ENCODE measurements at regions not wholly inside any gene's neighbourhood (a gene's known extent, or its start where the extent isn't known, plus 50 kb on each side); places are given as distances from the start of the nearest gene placed in this dataset.

DNA sequence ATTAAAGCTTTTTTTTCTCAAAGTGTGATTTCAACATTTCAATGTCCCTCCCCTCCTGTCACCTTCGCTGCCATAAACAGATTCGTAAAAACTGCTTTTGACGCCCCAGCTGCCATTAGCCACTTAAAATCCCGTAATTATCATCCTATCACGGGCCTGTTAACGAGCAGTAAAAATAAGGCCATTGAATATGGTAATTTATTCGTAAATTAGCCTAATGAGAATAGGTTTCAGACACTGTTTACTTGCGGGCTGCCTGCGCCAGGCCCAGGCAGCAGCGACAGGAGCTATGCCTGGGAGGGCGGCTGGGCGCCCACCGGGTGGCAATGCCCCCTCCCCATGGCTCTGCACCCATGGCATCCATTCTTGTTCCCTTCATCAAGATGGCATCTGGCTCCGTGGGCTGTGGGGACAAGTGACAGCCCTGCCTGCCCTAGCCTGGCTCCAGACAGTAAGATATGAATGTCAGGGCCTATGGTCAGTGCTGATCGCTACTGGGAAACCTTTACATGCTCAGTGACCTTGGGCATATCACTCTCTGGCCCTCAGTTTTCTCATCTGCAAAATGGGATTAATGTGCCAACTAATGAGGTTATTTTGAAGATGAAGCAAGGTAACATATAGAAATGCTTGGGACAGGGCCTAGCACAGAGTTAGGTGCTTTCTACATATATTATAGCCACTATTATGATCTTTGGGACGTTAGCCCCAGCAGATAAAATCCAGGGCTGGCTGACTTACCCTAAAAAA lies 500.8 kb downstream of the MN1 start:
- Histone ChIP-seq H3K4me3 (ENCODE audit: low read depth, low read length) (no peak overlapping the region), H3K79me2 (ENCODE audit: control insufficient read depth, insufficient read depth, low read length, unreplicated experiment) (no peaks in the 10 kb centered on the region), H3K27ac (ENCODE audit: low read depth, low read length) (no peak overlapping the region), H3K27me3 (ENCODE audit: insufficient read depth, low read length) (no peaks in the 10 kb centered on the region), H3K36me3 (ENCODE audit: insufficient read depth, low read length) (no peaks in the 10 kb centered on the region), H2AFZ (ENCODE audit: low read length, unreplicated experiment) (no peak overlapping the region), H3K4me1 (ENCODE audit: control insufficient read depth, insufficient read depth, low read length, unreplicated experiment) (peaks cover 23% of the 10 kb centered on the region)

DNA sequence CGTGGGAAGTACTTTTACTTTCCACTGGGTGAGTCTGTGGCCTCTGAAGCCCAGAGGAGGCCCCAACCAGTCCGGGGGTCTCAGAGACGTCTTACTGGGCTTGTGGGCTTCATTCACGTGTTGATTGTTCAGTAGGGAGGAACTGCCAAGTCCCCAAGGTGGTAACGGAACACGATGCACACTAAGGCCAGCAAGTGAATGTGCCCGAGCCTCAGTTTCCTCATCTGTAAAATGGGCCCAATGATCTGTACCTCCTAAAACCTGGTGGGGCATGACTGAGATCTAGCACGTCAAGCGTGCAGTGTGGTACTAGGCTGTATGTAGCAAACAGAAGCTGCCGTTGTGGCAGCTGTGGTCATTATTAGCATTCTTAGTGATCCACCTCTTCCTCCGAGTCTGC lies 499.1 kb downstream of the MN1 start:
- Histone ChIP-seq H3K36me3 (ENCODE audit: insufficient read depth, low read length) (no peaks in the 10 kb centered on the region), H3K79me2 (ENCODE audit: control insufficient read depth, insufficient read depth, low read length, unreplicated experiment) (no peaks in the 10 kb centered on the region), H2AFZ (ENCODE audit: low read length, unreplicated experiment) (no peak overlapping the region), H3K27ac (ENCODE audit: low read depth, low read length) (no peak overlapping the region), H3K4me1 (ENCODE audit: control insufficient read depth, insufficient read depth, low read length, unreplicated experiment) (peaks cover 20% of the 10 kb centered on the region), H3K4me3 (ENCODE audit: low read depth, low read length) (no peak overlapping the region), H3K27me3 (ENCODE audit: insufficient read depth, low read length) (no peaks in the 10 kb centered on the region)

DNA sequence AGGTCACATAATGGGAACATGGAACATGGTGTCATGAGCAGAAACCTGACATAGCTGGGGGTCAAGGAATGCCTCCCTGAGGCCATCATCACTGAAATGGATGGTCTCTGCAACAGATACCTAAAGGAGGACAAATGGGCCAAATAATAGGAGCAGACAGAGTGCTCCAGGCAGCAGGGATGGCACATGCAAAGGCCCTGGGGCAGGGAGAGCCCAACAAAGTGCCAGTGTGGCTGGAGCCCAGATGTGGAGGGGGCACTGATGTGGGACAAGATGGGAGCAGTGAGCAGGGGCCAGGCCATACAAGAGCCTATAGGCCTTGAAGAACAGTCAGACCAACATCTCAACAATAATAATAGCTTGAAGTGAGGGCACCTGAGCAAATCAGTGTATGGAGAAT lies 497.8 kb downstream of the MN1 start:
- no peak overlapping the region for H2AFZ ChIP-seq (ENCODE audit: low read length, unreplicated experiment)
- no peaks in the 10 kb centered on the region for H3K36me3 ChIP-seq (ENCODE audit: insufficient read depth, low read length)
- peaks cover 8% of the 10 kb centered on the region for H3K4me1 ChIP-seq (ENCODE audit: control insufficient read depth, insufficient read depth, low read length, unreplicated experiment)
- H3K27me3 ChIP-seq (ENCODE audit: insufficient read depth, low read length) = no peaks in the 10 kb centered on the region
- H3K27ac ChIP-seq (ENCODE audit: low read depth, low read length) = no peak overlapping the region
- no peak overlapping the region for H3K4me3 ChIP-seq (ENCODE audit: low read depth, low read length)
- no peaks in the 10 kb centered on the region for H3K79me2 ChIP-seq (ENCODE audit: control insufficient read depth, insufficient read depth, low read length, unreplicated experiment)

DNA sequence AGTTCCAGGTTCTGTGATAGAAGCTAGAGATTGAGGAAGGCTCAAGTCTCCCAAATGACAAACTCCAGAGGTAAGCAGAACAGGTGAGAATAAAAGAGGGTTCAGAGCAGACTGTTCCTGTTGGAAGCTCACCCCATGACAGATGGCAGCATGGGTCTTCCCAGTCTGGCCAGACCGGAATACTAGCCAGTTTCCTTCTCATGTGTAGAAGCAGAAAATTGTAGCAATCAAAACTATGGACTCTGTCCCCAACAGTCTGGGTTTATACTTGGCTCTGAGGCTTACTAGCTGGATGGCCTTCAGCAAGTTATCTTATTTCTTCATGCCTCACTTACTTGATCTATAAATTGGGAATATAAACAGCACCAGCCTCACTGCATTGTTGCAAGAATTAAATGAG lies 494.8 kb downstream of the MN1 start:
- no peaks in the 10 kb centered on the region for H3K79me2 ChIP-seq (ENCODE audit: control insufficient read depth, insufficient read depth, low read length, unreplicated experiment)
- no peaks in the 10 kb centered on the region for H3K27me3 ChIP-seq (ENCODE audit: insufficient read depth, low read length)
- no peaks in the 10 kb centered on the region for H3K36me3 ChIP-seq (ENCODE audit: insufficient read depth, low read length)
- no peak overlapping the region for H3K27ac ChIP-seq (ENCODE audit: low read depth, low read length)
- no peak overlapping the region for H2AFZ ChIP-seq (ENCODE audit: low read length, unreplicated experiment)
- H3K4me1 ChIP-seq (ENCODE audit: control insufficient read depth, insufficient read depth, low read length, unreplicated experiment) = no peaks in the 10 kb centered on the region
- no peak overlapping the region for H3K4me3 ChIP-seq (ENCODE audit: low read depth, low read length)

DNA sequence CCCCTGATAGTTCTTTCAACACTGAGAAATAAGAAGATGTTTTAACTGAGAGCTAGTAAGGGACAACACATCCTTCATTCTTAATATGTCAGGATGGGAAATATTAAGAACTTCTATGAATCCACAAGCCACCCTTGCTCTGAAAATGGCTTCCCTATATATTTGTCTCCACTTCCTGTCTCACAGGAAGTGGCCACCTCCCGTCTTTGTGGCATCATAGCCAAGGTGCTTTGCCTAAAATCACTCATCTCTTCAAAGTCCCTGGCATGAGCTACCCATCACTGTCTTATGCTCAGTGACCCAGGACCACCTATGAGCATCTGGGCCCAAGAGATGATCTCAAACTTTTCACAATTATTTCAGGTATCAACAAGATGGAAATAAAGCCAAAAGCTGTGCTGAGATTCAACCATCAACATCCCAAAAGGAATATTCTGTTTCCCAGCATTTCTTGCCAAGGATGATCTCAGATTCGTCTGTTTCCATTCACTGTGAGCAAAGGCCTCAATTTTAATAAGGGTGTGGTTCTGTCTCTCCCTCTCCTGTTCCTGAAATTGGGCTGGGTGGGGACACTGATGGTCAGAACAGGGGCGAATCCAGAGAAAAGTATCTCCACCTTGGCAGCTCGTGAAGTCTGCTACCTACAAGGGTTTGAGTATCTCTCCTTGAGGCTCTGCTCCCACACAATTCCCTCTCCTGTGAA lies 493.9 kb downstream of the MN1 start:
- Histone ChIP-seq H3K4me1 (ENCODE audit: control insufficient read depth, insufficient read depth, low read length, unreplicated experiment) (no peaks in the 10 kb centered on the region), H3K4me3 (ENCODE audit: low read depth, low read length) (no peak overlapping the region), H2AFZ (ENCODE audit: low read length, unreplicated experiment) (no peak overlapping the region), H3K27me3 (ENCODE audit: insufficient read depth, low read length) (no peaks in the 10 kb centered on the region), H3K36me3 (ENCODE audit: insufficient read depth, low read length) (no peaks in the 10 kb centered on the region), H3K79me2 (ENCODE audit: control insufficient read depth, insufficient read depth, low read length, unreplicated experiment) (no peaks in the 10 kb centered on the region), H3K27ac (ENCODE audit: low read depth, low read length) (no peak overlapping the region)

DNA sequence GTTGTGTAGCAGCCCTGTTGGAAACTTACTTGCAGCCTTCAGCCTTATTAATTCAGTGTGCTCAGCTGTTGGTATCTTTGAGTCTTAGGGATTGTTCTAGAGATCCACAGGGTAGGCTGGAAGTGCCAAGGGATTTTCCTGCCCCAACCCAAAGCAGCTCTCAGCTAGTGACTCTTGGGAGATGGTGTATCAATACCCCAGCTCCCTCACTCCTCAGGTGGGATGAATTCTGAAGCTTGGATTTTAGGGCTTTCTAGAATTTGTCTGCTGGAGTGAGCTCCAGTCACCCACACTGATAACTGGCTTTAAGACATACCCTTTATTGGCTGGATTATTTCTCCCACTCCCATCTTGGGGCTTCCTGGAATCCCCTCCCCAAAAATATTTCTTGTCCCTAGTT lies 493.0 kb downstream of the MN1 start:
- Histone ChIP-seq H3K4me3 (ENCODE audit: low read depth, low read length) (no peak overlapping the region), H3K36me3 (ENCODE audit: insufficient read depth, low read length) (no peaks in the 10 kb centered on the region), H3K27me3 (ENCODE audit: insufficient read depth, low read length) (no peaks in the 10 kb centered on the region), H3K79me2 (ENCODE audit: control insufficient read depth, insufficient read depth, low read length, unreplicated experiment) (no peaks in the 10 kb centered on the region), H2AFZ (ENCODE audit: low read length, unreplicated experiment) (no peak overlapping the region), H3K27ac (ENCODE audit: low read depth, low read length) (no peak overlapping the region), H3K4me1 (ENCODE audit: control insufficient read depth, insufficient read depth, low read length, unreplicated experiment) (no peaks in the 10 kb centered on the region)

DNA sequence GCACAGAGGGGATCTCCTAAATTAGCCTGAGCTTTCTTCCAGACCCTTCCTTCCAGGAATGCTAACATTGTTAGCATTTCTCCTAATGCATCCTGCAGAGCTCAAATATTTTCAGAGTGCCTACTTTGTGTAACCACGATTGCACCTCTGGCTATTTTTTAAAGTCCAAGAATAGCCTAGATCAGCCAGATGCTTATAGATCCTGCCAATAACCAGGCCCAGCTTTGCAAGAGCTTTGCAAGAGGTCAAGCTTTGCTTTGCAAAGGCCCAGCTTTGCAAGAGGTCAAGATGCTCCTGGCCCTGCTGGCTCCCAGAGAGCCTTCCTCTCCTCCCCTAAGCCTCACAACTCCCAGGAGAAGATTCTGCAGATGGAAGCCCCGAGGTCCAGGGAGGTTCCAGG lies 491.9 kb downstream of the MN1 start:
- Histone ChIP-seq H3K79me2 (ENCODE audit: control insufficient read depth, insufficient read depth, low read length, unreplicated experiment) (no peaks in the 10 kb centered on the region), H2AFZ (ENCODE audit: low read length, unreplicated experiment) (no peak overlapping the region), H3K4me1 (ENCODE audit: control insufficient read depth, insufficient read depth, low read length, unreplicated experiment) (no peaks in the 10 kb centered on the region), H3K27me3 (ENCODE audit: insufficient read depth, low read length) (no peaks in the 10 kb centered on the region), H3K27ac (ENCODE audit: low read depth, low read length) (no peak overlapping the region), H3K36me3 (ENCODE audit: insufficient read depth, low read length) (no peaks in the 10 kb centered on the region), H3K4me3 (ENCODE audit: low read depth, low read length) (no peak overlapping the region)

DNA sequence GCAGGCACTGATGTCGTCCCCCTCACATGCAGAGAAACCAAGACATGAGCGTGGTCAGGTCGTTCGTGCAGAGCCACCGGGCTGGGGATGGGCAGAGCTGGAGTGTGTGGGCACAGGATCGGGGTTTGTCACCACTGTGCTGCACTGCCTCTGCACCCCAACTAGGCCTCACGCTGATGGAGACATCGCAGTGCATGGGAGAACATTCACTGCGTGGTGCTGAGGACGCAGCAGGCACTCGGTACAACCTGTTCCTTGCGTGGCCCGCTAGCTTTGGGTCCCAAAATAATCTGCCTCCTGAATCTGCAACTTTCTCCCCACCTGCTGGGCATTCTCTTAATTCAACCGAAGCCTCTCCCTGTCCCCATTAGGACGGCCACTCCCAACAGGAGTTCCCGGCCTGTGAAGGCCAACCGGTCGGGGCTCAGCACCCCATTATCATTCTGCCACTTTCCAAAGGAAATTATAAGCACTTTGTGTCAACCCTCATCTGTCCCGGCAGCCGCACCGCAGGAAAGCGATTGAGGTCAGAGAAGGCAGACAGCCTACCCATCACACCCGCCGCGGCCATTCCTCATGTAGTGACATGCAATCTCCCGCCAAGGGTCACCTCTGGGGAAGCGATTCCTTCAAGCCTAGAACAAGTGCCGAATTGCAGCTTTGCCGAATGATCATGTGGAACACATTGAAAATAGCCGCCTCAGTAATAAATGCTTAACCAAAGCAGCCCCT lies 490.4 kb downstream of the MN1 start:
- H2AFZ ChIP-seq (ENCODE audit: low read length, unreplicated experiment) = no peak overlapping the region

DNA sequence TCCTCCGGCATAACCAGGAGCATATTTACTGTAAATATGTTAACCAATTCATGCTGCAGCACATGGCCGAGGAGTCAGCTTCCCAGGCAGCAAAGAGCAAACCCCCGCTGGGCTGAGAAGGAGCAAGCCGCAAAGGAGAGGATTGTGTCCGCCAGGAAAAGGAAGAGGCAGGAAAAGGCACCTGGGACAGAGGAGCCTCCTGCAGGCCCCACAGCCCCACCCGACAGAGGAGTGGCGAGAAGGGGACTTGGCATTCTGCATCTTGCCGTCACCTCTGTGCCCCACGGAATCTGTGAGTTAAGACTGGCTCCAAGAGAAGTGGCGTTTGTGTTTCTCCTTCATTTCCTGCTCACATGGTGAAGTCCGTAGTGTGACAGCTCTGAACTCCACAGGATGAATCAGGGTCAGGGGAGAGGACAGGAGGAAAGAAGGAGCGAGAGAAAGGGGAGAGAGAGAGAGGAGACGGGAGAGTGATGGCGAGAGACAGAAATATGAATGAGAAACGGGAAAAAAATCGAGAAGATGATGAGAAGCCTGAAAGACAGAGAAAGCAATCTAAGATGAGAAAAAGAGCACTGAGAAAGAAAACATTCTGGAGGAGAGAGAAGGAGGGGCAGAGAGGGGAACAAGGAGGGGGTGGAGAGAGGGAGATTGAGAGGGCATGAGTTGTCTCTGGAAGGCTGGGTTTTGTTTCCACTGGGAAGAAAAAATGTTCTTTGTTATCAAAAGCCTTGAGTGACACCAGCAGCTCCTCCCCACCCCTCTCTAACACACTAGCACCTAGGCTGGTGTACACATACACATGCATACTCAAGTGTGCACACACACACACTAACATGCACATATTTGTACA lies 489.6 kb downstream of the MN1 start:
- H3K4me3 ChIP-seq (ENCODE audit: low read depth, low read length) = no peak overlapping the region
- no peak overlapping the region for H2AFZ ChIP-seq (ENCODE audit: low read length, unreplicated experiment)
- H3K4me1 ChIP-seq (ENCODE audit: control insufficient read depth, insufficient read depth, low read length, unreplicated experiment) = no peaks in the 10 kb centered on the region
- no peaks in the 10 kb centered on the region for H3K27me3 ChIP-seq (ENCODE audit: insufficient read depth, low read length)
- H3K36me3 ChIP-seq (ENCODE audit: insufficient read depth, low read length) = no peaks in the 10 kb centered on the region
- no peak overlapping the region for H3K27ac ChIP-seq (ENCODE audit: low read depth, low read length)
- H3K79me2 ChIP-seq (ENCODE audit: control insufficient read depth, insufficient read depth, low read length, unreplicated experiment) = no peaks in the 10 kb centered on the region

More for the DNA sequence above, 490.4 kb downstream of the MN1 start:
- H3K36me3 ChIP-seq (ENCODE audit: insufficient read depth, low read length) = no peaks in the 10 kb centered on the region
- no peaks in the 10 kb centered on the region for H3K27me3 ChIP-seq (ENCODE audit: insufficient read depth, low read length)
- no peaks in the 10 kb centered on the region for H3K4me1 ChIP-seq (ENCODE audit: control insufficient read depth, insufficient read depth, low read length, unreplicated experiment)
- no peaks in the 10 kb centered on the region for H3K79me2 ChIP-seq (ENCODE audit: control insufficient read depth, insufficient read depth, low read length, unreplicated experiment)
- no peak overlapping the region for H3K27ac ChIP-seq (ENCODE audit: low read depth, low read length)
- no peak overlapping the region for H3K4me3 ChIP-seq (ENCODE audit: low read depth, low read length)

DNA sequence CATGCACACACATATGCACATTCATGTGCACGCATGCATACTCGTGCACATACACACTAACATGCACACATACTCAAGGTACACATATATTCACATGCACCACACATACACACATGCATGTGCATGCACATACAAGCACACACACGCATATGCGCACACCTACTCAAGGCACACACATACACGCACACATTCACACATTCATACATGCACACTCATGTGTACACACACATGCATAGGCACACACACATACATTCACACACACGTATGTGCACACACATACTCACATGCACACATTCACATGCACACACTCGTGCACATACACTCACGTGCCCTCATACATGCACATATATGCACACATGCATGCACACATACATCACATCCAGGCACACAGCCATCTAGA lies 489.0 kb downstream of the MN1 start:
- Histone ChIP-seq H3K4me1 (ENCODE audit: control insufficient read depth, insufficient read depth, low read length, unreplicated experiment) (no peaks in the 10 kb centered on the region), H2AFZ (ENCODE audit: low read length, unreplicated experiment) (no peak overlapping the region), H3K79me2 (ENCODE audit: control insufficient read depth, insufficient read depth, low read length, unreplicated experiment) (no peaks in the 10 kb centered on the region), H3K36me3 (ENCODE audit: insufficient read depth, low read length) (no peaks in the 10 kb centered on the region), H3K27ac (ENCODE audit: low read depth, low read length) (no peak overlapping the region), H3K4me3 (ENCODE audit: low read depth, low read length) (no peak overlapping the region), H3K27me3 (ENCODE audit: insufficient read depth, low read length) (no peaks in the 10 kb centered on the region)
